GM08714 (cell line): ENCODE measurements at regions not wholly inside any gene's neighbourhood (a gene's known extent, or its start where the extent isn't known, plus 50 kb on each side); places are given as distances from the start of the nearest gene placed in this dataset.

ENCODE experiments used
- H3K4me3 ChIP-seq: fragments of 200-500 bp; sonication (Bioruptor generic); 2 replicates; pipeline ENCODE4 v1.5.1; 2014; ENCODE audit warnings: mild to moderate bottlenecking, low read length, inconsistent platforms
- ZNF274 ChIP-seq: IDR thresholded peaks from 2 replicates; pipeline ENCODE4 v1.6.1; 2012; ENCODE audit warnings: mild to moderate bottlenecking, low read depth, low read length

DNA sequence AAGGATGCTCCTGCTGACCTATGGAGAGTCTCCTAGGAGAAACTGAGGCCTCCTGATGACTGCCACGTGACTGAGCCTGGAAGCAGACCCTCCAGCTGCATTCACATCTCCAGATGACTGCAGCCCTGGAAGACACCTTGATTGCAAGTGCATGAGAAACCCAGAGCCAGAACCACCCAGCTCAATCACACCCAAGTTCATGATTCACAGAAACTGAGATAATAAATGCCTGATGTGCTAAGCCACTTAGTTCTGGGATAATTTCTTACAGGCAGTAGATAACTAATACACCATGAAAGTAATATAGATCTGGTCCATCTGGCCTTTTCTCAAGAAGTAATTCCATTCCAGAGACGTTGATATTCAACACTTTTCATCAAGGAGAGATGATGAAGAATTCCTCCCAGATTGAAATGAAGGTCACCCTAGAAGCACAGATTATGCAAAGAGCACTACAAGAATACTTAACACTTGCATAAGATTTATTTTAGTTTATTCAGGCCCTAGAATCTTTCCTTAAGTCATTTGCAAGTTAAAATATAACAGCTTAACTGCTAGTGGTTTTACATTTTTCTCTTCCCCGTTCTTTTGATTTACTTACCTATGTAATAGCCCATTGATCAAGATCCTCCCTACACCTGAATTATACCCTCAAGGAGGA is 208.2 kb upstream of the INHBA start:
- TF ChIP-seq ZNF274 = no peak
- H3K4me3 ChIP-seq = no peak overlapping the region

DNA sequence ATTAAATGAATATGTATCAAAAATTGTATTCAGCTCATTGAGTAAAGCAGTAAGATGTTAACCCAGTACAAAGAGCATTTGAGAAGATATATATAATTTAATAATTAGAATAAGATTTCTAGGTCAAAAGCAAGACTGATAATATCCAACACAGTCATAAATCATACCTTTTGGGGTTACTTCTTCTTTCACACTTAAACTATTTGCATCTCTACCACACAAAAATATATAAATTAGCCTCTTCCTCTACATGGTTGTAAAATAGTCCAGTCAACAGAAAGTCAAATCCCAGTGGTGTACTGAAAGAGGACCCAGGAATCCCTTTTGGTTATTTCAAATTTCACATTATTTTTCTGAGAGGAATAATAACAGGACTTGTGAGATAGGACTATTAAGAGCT is 204.6 kb upstream of the INHBA start:
- no peak overlapping the region for H3K4me3 ChIP-seq
- no peak for TF ChIP-seq ZNF274

DNA sequence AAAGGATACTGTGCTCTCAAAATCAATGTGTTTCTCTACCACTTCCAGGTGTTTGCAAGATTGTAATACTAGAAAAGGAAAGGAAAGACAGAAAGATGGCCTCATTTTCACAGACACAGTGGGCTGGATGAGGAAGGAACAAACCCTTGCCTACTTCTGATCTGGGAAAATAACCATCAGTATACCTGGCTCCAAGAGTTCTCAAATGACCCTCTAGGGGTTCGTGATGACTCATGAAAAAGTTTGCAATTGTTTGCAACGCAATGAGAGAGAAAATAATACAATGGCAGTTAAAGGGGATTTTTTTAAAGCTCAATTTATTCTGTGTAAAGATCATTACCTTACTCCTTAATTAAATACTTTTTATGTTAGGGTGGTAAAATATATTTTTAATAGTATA is 197.6 kb upstream of the INHBA start:
- H3K4me3 ChIP-seq = no peak overlapping the region
- no peak for TF ChIP-seq ZNF274

- TF ChIP-seq ZNF274 = no peak
- H3K4me3 ChIP-seq = no peak overlapping the region
Measured at GRCh38 chr7:41899823-41900433, 197.0 kb upstream of the INHBA start.

DNA sequence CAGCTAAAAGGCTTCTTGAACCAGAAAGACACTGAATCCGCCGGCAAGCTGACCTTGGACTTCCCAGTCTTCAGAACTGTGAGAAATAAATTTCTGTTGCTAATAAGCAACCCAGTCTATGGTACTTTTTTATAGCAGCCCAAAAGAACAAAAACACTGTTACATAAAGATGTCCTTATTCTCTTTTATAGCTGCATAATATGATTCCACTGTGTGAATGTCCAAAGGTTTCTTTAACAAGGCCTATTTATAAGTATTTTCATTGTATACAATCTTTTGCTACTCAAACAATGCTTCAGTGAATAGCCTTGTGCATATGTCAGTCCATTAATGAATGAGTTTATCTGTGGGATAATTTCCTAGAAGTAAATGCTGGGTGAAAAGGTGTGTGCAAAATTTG is 190.8 kb upstream of the INHBA start:
- TF ChIP-seq ZNF274 = no peak
- no peak overlapping the region for H3K4me3 ChIP-seq

GRCh38 chr7:41892356-41893100 is 189.6 kb upstream of the INHBA start:
- no peak for TF ChIP-seq ZNF274
- H3K4me3 ChIP-seq = no peak overlapping the region

GRCh38 chr7:41891950-41892349 is 189.1 kb upstream of the INHBA start:
- H3K4me3 ChIP-seq = no peak overlapping the region
- TF ChIP-seq ZNF274 = no peak

GRCh38 chr7:41890631-41891274 is 187.9 kb upstream of the INHBA start:
- no peak overlapping the region for H3K4me3 ChIP-seq
- no peak for TF ChIP-seq ZNF274

GRCh38 chr7:41889472-41889871 is 186.6 kb upstream of the INHBA start:
- no peak for TF ChIP-seq ZNF274

GRCh38 chr7:41889040-41889439 is 186.2 kb upstream of the INHBA start:
- TF ChIP-seq ZNF274 = no peak

More at GRCh38 chr7:41889472-41889871, 186.6 kb upstream of the INHBA start:
- no peak overlapping the region for H3K4me3 ChIP-seq

DNA sequence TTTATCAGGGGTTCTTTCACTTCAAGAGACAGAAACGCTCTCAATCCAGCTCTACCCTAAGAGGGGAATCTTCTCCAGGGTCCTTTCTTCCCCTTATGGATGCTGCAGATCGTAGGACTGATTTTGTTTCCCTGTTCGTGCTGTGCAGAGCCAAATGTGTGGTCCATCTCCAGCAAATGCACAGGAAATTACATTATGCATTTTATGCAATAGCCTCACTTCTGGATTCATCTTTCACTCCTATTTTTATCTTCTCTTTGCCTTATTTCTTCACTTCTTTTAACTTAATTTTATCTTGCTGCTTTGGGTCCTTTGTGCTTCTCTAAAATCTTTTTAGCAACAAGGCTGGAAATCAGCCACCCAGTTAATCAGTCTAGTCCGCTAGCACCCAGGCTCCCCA is 184.5 kb upstream of the INHBA start:
- TF ChIP-seq ZNF274 = no peak
- H3K4me3 ChIP-seq = no peak overlapping the region

More at GRCh38 chr7:41889040-41889439, 186.2 kb upstream of the INHBA start:
- no peak overlapping the region for H3K4me3 ChIP-seq

DNA sequence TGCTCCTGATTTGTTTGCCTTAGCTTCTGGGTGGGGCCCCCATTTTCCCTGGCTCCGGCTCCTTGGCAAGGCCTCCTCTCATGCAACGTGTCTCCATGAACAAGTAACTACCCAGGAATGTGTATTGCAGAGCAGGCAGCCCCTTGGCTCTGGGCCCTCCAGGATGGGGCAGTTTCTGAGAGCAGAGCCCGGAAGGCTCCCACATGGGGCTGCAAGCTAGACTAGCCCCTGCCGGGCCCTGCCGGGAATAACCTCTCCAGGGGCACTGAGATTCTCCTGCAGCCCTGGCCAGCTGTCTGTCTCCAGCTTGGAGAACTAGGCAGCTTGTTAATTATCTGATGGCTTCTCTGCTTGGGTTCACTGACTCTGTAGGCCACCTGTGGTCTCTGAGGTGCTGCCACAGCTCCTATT is 184.0 kb upstream of the INHBA start:
- no peak overlapping the region for H3K4me3 ChIP-seq
- no peak for TF ChIP-seq ZNF274

GRCh38 chr7:41886262-41886900 is 183.5 kb upstream of the INHBA start:
- H3K4me3 ChIP-seq = no peak overlapping the region
- no peak for TF ChIP-seq ZNF274

DNA sequence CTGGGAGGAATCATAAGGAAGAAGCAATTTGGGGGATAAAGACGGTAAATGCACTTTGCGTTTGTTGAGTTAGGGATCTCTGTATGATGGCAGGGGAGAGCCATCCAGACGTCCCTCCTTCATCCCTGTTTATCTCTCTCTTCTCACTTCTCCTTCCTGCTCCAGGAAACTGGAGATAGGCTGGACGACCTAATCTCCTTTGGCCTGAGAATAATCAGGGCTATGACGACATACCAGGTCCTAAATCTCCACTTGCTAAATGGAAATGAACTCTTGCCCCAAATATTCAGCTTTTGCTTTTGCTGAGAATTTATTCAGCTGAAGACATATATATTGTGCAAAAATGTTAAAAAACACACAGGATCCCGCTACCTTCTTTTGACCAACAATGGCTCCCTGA is 182.9 kb upstream of the INHBA start:
- TF ChIP-seq ZNF274 = no peak
- no peak overlapping the region for H3K4me3 ChIP-seq

GRCh38 chr7:41885078-41885477 is 182.2 kb upstream of the INHBA start:
- no peak overlapping the region for H3K4me3 ChIP-seq
- no peak for TF ChIP-seq ZNF274
